ENCODE measurements at regions not wholly inside any gene's neighbourhood (a gene's known extent, or its start where the extent isn't known, plus 50 kb on each side); places are given as distances from the start of the nearest gene placed in this dataset.

GRCh38 chr17:17406225-17406624 lies 70.6 kb upstream of the MED9 start:
- H3K27ac ChIP-seq (ENCODE audit: low read depth in 2 of 2, low read length in 1 of 2) = no peak overlapping the region
- no peak overlapping the region for H3K4me3 ChIP-seq (ENCODE audit: low read depth in 1 of 2, low read length in 2 of 2)
- 73 to 79% methylated on average over 7 of the region's 7 CpGs for WGBS, 2 donors

GRCh38 chr17:17408236-17408794 lies 68.5 kb upstream of the MED9 start:
- Histone ChIP-seq H3K27me3 (ENCODE audit: control insufficient read depth in 1 of 2, insufficient read depth in 2 of 2, low read length in 2 of 2) (no peaks in the 10 kb centered on the region), H3K4me1 (ENCODE audit: control insufficient read depth in 2 of 2, insufficient read depth in 2 of 2, low read length in 1 of 2) (peaks cover 0 to 2% of the 10 kb centered on the region in 2 donors), H3K27ac (ENCODE audit: low read depth in 2 of 2, low read length in 1 of 2) (no peak overlapping the region), H3K36me3 (ENCODE audit: control insufficient read depth in 2 of 2, insufficient read depth in 2 of 2, low read length in 1 of 2) (no peaks in the 10 kb centered on the region), H3K4me3 (ENCODE audit: low read depth in 1 of 2, low read length in 2 of 2) (no peak overlapping the region), H3K9me3 (ENCODE audit: control insufficient read depth in 2 of 2, insufficient read depth in 1 of 2, low read depth in 1 of 2, low read length in 1 of 2) (no peaks in the 10 kb centered on the region)
- 40 to 41% methylated on average over 2 of the region's 2 CpGs for WGBS, 2 donors

More at GRCh38 chr17:17406225-17406624, 70.6 kb upstream of the MED9 start:
- Histone ChIP-seq H3K36me3 (ENCODE audit: control insufficient read depth in 2 of 2, insufficient read depth in 2 of 2, low read length in 1 of 2) (no peaks in the 10 kb centered on the region), H3K9me3 (ENCODE audit: control insufficient read depth in 2 of 2, insufficient read depth in 1 of 2, low read depth in 1 of 2, low read length in 1 of 2) (no peaks in the 10 kb centered on the region), H3K27me3 (ENCODE audit: control insufficient read depth in 1 of 2, insufficient read depth in 2 of 2, low read length in 2 of 2) (no peaks in the 10 kb centered on the region), H3K4me1 (ENCODE audit: control insufficient read depth in 2 of 2, insufficient read depth in 2 of 2, low read length in 1 of 2) (peaks cover 0 to 6% of the 10 kb centered on the region in 2 donors)

DNA sequence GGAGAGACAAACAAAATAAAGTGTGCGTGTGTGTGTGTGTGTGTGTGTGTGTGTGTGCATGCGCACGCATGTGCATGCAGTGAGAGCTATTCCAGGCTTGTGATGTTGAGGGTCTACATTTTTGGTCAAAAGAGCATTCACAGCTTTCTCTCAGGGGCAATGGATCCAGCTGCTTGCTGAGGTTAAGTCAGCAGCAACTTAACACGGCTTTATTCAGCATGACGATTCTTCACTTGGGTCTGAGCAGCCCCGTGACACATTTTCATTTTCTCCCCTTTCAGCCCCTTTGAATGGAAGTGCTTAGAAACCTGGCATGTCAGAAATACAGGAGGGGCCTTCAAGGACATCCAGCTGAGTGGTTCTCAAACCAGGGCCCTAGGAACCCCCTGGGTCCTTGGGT lies 66.4 kb upstream of the MED9 start:
- H3K27me3 ChIP-seq (ENCODE audit: control insufficient read depth in 1 of 2, insufficient read depth in 2 of 2, low read length in 2 of 2) = no peaks in the 10 kb centered on the region
- no peaks in the 10 kb centered on the region for H3K9me3 ChIP-seq (ENCODE audit: control insufficient read depth in 2 of 2, insufficient read depth in 1 of 2, low read depth in 1 of 2, low read length in 1 of 2)
- H3K36me3 ChIP-seq (ENCODE audit: control insufficient read depth in 2 of 2, insufficient read depth in 2 of 2, low read length in 1 of 2) = no peaks in the 10 kb centered on the region
- no peak overlapping the region for H3K4me3 ChIP-seq (ENCODE audit: low read depth in 1 of 2, low read length in 2 of 2)
- no peak overlapping the region for H3K27ac ChIP-seq (ENCODE audit: low read depth in 2 of 2, low read length in 1 of 2)
- no peaks in the 10 kb centered on the region for H3K4me1 ChIP-seq (ENCODE audit: control insufficient read depth in 2 of 2, insufficient read depth in 2 of 2, low read length in 1 of 2)
- WGBS, 2 donors = 80 to 87% methylated on average over 6 of the region's 6 CpGs

DNA sequence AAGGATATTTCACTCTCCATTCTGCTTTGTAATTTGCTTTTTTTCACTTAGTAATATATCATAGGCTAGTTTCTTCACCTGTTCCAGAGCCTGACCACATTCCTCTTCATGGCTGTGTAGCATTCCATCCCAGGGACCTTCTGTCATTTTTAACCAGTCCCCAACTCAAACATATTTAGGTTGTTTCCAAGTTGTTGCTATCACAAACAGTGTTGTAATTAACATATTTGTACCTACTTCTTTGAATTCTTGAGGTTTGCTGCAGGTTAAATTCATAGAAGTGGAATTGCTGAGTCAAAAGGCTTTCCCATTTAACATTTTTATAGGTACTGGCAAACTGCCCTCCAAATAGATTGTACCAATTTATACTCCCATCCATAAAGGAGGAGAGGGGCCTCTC lies 65.1 kb upstream of the MED9 start:
- no peaks in the 10 kb centered on the region for H3K36me3 ChIP-seq (ENCODE audit: control insufficient read depth in 2 of 2, insufficient read depth in 2 of 2, low read length in 1 of 2)
- no peaks in the 10 kb centered on the region for H3K27me3 ChIP-seq (ENCODE audit: control insufficient read depth in 1 of 2, insufficient read depth in 2 of 2, low read length in 2 of 2)
- H3K9me3 ChIP-seq (ENCODE audit: control insufficient read depth in 2 of 2, insufficient read depth in 1 of 2, low read depth in 1 of 2, low read length in 1 of 2) = no peaks in the 10 kb centered on the region
- H3K27ac ChIP-seq (ENCODE audit: low read depth in 2 of 2, low read length in 1 of 2) = no peak overlapping the region
- H3K4me1 ChIP-seq (ENCODE audit: control insufficient read depth in 2 of 2, insufficient read depth in 2 of 2, low read length in 1 of 2) = peaks cover 0 to 4% of the 10 kb centered on the region in 2 donors
- H3K4me3 ChIP-seq (ENCODE audit: low read depth in 1 of 2, low read length in 2 of 2) = no peak overlapping the region

GRCh38 chr17:17412326-17412725 lies 64.5 kb upstream of the MED9 start:
- Histone ChIP-seq H3K4me1 (ENCODE audit: control insufficient read depth in 2 of 2, insufficient read depth in 2 of 2, low read length in 1 of 2) (peaks cover 0 to 4% of the 10 kb centered on the region in 2 donors), H3K9me3 (ENCODE audit: control insufficient read depth in 2 of 2, insufficient read depth in 1 of 2, low read depth in 1 of 2, low read length in 1 of 2) (no peaks in the 10 kb centered on the region), H3K27me3 (ENCODE audit: control insufficient read depth in 1 of 2, insufficient read depth in 2 of 2, low read length in 2 of 2) (no peaks in the 10 kb centered on the region), H3K36me3 (ENCODE audit: control insufficient read depth in 2 of 2, insufficient read depth in 2 of 2, low read length in 1 of 2) (no peaks in the 10 kb centered on the region), H3K27ac (ENCODE audit: low read depth in 2 of 2, low read length in 1 of 2) (peak overlapping the region; percentile 38 to 56), H3K4me3 (ENCODE audit: low read depth in 1 of 2, low read length in 2 of 2) (no peak overlapping the region)
- 37 to 48% methylated on average over 4 of the region's 4 CpGs for WGBS, 2 donors

GRCh38 chr17:17413215-17413792 lies 63.5 kb upstream of the MED9 start:
- H3K27ac ChIP-seq (ENCODE audit: low read depth in 2 of 2, low read length in 1 of 2) = no peak overlapping the region
- no peaks in the 10 kb centered on the region for H3K27me3 ChIP-seq (ENCODE audit: control insufficient read depth in 1 of 2, insufficient read depth in 2 of 2, low read length in 2 of 2)
- H3K4me1 ChIP-seq (ENCODE audit: control insufficient read depth in 2 of 2, insufficient read depth in 2 of 2, low read length in 1 of 2) = peaks cover 0 to 4% of the 10 kb centered on the region in 2 donors
- WGBS, 2 donors = 59 to 66% methylated on average over 6 of the region's 6 CpGs
- no peaks in the 10 kb centered on the region for H3K36me3 ChIP-seq (ENCODE audit: control insufficient read depth in 2 of 2, insufficient read depth in 2 of 2, low read length in 1 of 2)
- H3K9me3 ChIP-seq (ENCODE audit: control insufficient read depth in 2 of 2, insufficient read depth in 1 of 2, low read depth in 1 of 2, low read length in 1 of 2) = no peaks in the 10 kb centered on the region
- no peak overlapping the region for H3K4me3 ChIP-seq (ENCODE audit: low read depth in 1 of 2, low read length in 2 of 2)

DNA sequence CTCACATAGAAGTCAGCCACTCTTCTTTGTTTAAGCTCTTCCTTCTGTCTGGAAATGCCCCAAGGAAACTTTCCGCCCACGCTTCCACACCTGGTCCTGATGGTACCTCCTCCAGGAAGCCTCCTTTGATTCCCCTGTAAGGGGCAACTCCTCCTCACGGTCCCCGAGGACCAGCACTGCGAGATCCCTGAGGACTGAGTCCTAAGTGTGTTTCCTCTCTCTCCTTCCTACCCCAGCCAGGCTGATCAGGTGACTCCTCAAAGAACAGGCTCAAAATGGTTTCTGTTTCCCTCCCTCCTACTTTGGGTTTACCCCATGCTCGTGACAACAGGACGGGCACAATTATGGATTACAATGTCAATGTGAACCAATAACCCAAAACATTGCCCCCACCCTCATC lies 63.0 kb upstream of the MED9 start:
- Histone ChIP-seq H3K9me3 (ENCODE audit: control insufficient read depth in 2 of 2, insufficient read depth in 1 of 2, low read depth in 1 of 2, low read length in 1 of 2) (no peaks in the 10 kb centered on the region), H3K27ac (ENCODE audit: low read depth in 2 of 2, low read length in 1 of 2) (peak overlapping the region in 1 of 2 donors; percentile 17), H3K27me3 (ENCODE audit: control insufficient read depth in 1 of 2, insufficient read depth in 2 of 2, low read length in 2 of 2) (no peaks in the 10 kb centered on the region), H3K4me3 (ENCODE audit: low read depth in 1 of 2, low read length in 2 of 2) (no peak overlapping the region), H3K4me1 (ENCODE audit: control insufficient read depth in 2 of 2, insufficient read depth in 2 of 2, low read length in 1 of 2) (peaks cover 0 to 4% of the 10 kb centered on the region in 2 donors), H3K36me3 (ENCODE audit: control insufficient read depth in 2 of 2, insufficient read depth in 2 of 2, low read length in 1 of 2) (no peaks in the 10 kb centered on the region)
- 41 to 49% methylated on average over 7 of the region's 7 CpGs for WGBS, 2 donors

GRCh38 chr17:17414341-17414805 lies 62.4 kb upstream of the MED9 start:
- Histone ChIP-seq H3K4me1 (ENCODE audit: control insufficient read depth in 2 of 2, insufficient read depth in 2 of 2, low read length in 1 of 2) (peaks cover 0 to 4% of the 10 kb centered on the region in 2 donors), H3K27me3 (ENCODE audit: control insufficient read depth in 1 of 2, insufficient read depth in 2 of 2, low read length in 2 of 2) (no peaks in the 10 kb centered on the region), H3K4me3 (ENCODE audit: low read depth in 1 of 2, low read length in 2 of 2) (no peak overlapping the region), H3K36me3 (ENCODE audit: control insufficient read depth in 2 of 2, insufficient read depth in 2 of 2, low read length in 1 of 2) (no peaks in the 10 kb centered on the region), H3K9me3 (ENCODE audit: control insufficient read depth in 2 of 2, insufficient read depth in 1 of 2, low read depth in 1 of 2, low read length in 1 of 2) (no peaks in the 10 kb centered on the region), H3K27ac (ENCODE audit: low read depth in 2 of 2, low read length in 1 of 2) (no peak overlapping the region)
- 30 to 45% methylated on average over 13 of the region's 13 CpGs for WGBS, 2 donors

GRCh38 chr17:17415006-17415405 lies 61.8 kb upstream of the MED9 start:
- no peaks in the 10 kb centered on the region for H3K36me3 ChIP-seq (ENCODE audit: control insufficient read depth in 2 of 2, insufficient read depth in 2 of 2, low read length in 1 of 2)
- H3K9me3 ChIP-seq (ENCODE audit: control insufficient read depth in 2 of 2, insufficient read depth in 1 of 2, low read depth in 1 of 2, low read length in 1 of 2) = no peaks in the 10 kb centered on the region
- no peak overlapping the region for H3K4me3 ChIP-seq (ENCODE audit: low read depth in 1 of 2, low read length in 2 of 2)
- 84% methylated on average over 3 of the region's 3 CpGs for WGBS, 2 donors
- H3K27ac ChIP-seq (ENCODE audit: low read depth in 2 of 2, low read length in 1 of 2) = no peak overlapping the region
- peaks cover 0 to 4% of the 10 kb centered on the region in 2 donors for H3K4me1 ChIP-seq (ENCODE audit: control insufficient read depth in 2 of 2, insufficient read depth in 2 of 2, low read length in 1 of 2)
- H3K27me3 ChIP-seq (ENCODE audit: control insufficient read depth in 1 of 2, insufficient read depth in 2 of 2, low read length in 2 of 2) = no peaks in the 10 kb centered on the region

GRCh38 chr17:17416007-17416399 lies 60.8 kb upstream of the MED9 start:
- Histone ChIP-seq H3K4me1 (ENCODE audit: control insufficient read depth in 2 of 2, insufficient read depth in 2 of 2, low read length in 1 of 2) (peaks cover 0 to 4% of the 10 kb centered on the region in 2 donors), H3K27ac (ENCODE audit: low read depth in 2 of 2, low read length in 1 of 2) (peak overlapping the region in 1 of 2 donors; percentile 38), H3K4me3 (ENCODE audit: low read depth in 1 of 2, low read length in 2 of 2) (no peak overlapping the region), H3K9me3 (ENCODE audit: control insufficient read depth in 2 of 2, insufficient read depth in 1 of 2, low read depth in 1 of 2, low read length in 1 of 2) (no peaks in the 10 kb centered on the region), H3K27me3 (ENCODE audit: control insufficient read depth in 1 of 2, insufficient read depth in 2 of 2, low read length in 2 of 2) (no peaks in the 10 kb centered on the region), H3K36me3 (ENCODE audit: control insufficient read depth in 2 of 2, insufficient read depth in 2 of 2, low read length in 1 of 2) (no peaks in the 10 kb centered on the region)
- WGBS, 2 donors = 88 to 98% methylated on average over 2 of the region's 2 CpGs
